ENCODE measurements at regions not wholly inside any gene's neighbourhood (a gene's known extent, or its start where the extent isn't known, plus 50 kb on each side); places are given as distances from the start of the nearest gene placed in this dataset.

GRCh38 chr10:105965141-105965540, 1199.4 kb downstream of the SORCS1 start:
- TF ChIP-seq POLR2A (IDR thresholded peaks at IDR 0.05; ENCODE audit: control extremely low read depth in 1 of 2, low read depth in 2 of 2, low read length in 2 of 2) (no peak), CTCF (IDR thresholded peaks at IDR 0.05; ENCODE audit: control extremely low read depth in 1 of 3, insufficient read depth in 1 of 3, low read depth in 1 of 3, low read length in 3 of 3) (no peak)
